HepG2 (cell line): ENCODE measurements at regions not wholly inside any gene's neighbourhood (a gene's known extent, or its start where the extent isn't known, plus 50 kb on each side); places are given as distances from the start of the nearest gene placed in this dataset.

Experiments used
- ATAC-seq: fragments of 200-7000 bp; cut with Tn5 transposase; 3 replicates; pipeline ENCODE4 v1.9.1; 2020; ENCODE audit warnings: mild to moderate bottlenecking, moderate library complexity
- BruUV-seq: library from RNA; stranded (reverse); fragments of 400-500 nt; replicated peaks from 2 replicates; lab custom pipeline; 2021; lab: Mats Ljungman, UMichigan
- CTCF ChIA-PET: fragments of 300-600 bp; formaldehyde crosslinking; extraction: SDS; loops from one replicate; lab custom pipeline; 2021; ENCODE audit warnings: low total read pairs, inconsistent platforms, low intra/inter-chr PET ratio; lab: Yijun Ruan, JAX
- POLR2A ChIA-PET: fragments of 350-600 bp; sonication (Branson Sonifier 250); formaldehyde crosslinking; loops from one replicate; lab custom pipeline; 2020; ENCODE audit warnings: antibody characterized with exemption, inconsistent platforms; lab: Yijun Ruan, JAX
- DNase-seq: peaks from one replicate; pipeline ENCODE4 v3.0.0-alpha.2; 2015; ENCODE audit warnings: low spot score
- FAIRE-seq: peaks from 3 replicates; lab custom pipeline; 2011; peaks lifted over from hg19 to GRCh38; lab: Jason Lieb, UNC
- H2AFZ ChIP-seq: one replicate; pipeline ENCODE4 v1.6.1; 2011; ENCODE audit warnings: low read length, inconsistent platforms
- H3K27ac ChIP-seq: fragments of 300-600 bp; 3 replicates; pipeline ENCODE4 v1.8.0; 2011; ENCODE audit warnings: mixed run types, mild to moderate bottlenecking, mixed read lengths, low read length, inconsistent platforms; ENCODE audit not compliant: insufficient read depth; ENCODE audit errors: extremely low read length
- H3K27me3 ChIP-seq, 2 experiments: fragments of 200-600 bp in 1 of 2; 2 replicates in 1 of 2; 3 replicates in 1 of 2; pipeline versions ENCODE4 v1.6.0 to v1.8.0; 2011; ENCODE audit warnings: low read length in 2 of 2, mild to moderate bottlenecking in 2 of 2, moderate library complexity in 2 of 2, inconsistent platforms in 1 of 2; ENCODE audit not compliant: insufficient read depth in 2 of 2, control insufficient read depth in 1 of 2
- H3K36me3 ChIP-seq, 2 experiments: fragments of 200-600 bp in 1 of 2; replicated peaks in 1 of 2; 2 replicates in 1 of 2; 3 replicates in 1 of 2; pipeline versions ENCODE4 v1.5.1 to v1.8.0; 2011; ENCODE audit warnings: low read length in 2 of 2, inconsistent platforms in 1 of 2; ENCODE audit not compliant: insufficient read depth in 2 of 2, control insufficient read depth in 1 of 2
- H3K4me1 ChIP-seq: 2 replicates; pipeline ENCODE4 v1.5.1; 2012; ENCODE audit warnings: low read length, inconsistent platforms; ENCODE audit not compliant: insufficient read depth
- H3K4me2 ChIP-seq: 2 replicates; pipeline ENCODE4 v1.6.0; 2011; ENCODE audit warnings: low read depth, low read length, inconsistent platforms
- H3K4me3 ChIP-seq, 3 experiments: fragments of 200-600 bp in 1 of 3; sonication (generic), shearing (Covaris generic) in 1 of 3; replicated peaks in 1 of 3; 2 replicates each; pipeline ENCODE4 v1.5.1; 2011 to 2016; ENCODE audit warnings: low read length in 3 of 3, inconsistent platforms in 2 of 3, low read depth in 2 of 3, mild to moderate bottlenecking in 2 of 3, control low read depth in 1 of 3, mixed read lengths in 1 of 3; ENCODE audit not compliant: insufficient read depth in 1 of 3
- H3K79me2 ChIP-seq: one replicate; pipeline ENCODE4 v1.6.1; 2011; ENCODE audit warnings: low read length, inconsistent platforms; ENCODE audit not compliant: insufficient read depth
- H3K9ac ChIP-seq: 2 replicates; pipeline ENCODE4 v1.6.0; 2011; ENCODE audit warnings: mild to moderate bottlenecking, low read depth, low read length, inconsistent platforms; ENCODE audit not compliant: insufficient read depth
- H3K9me3 ChIP-seq: 2 replicates; pipeline ENCODE4 v1.5.1; 2012; ENCODE audit warnings: mild to moderate bottlenecking, low read length
- H4K20me1 ChIP-seq: 2 replicates; pipeline ENCODE4 v1.6.0; 2011; ENCODE audit warnings: inconsistent platforms, mild to moderate bottlenecking, low read length, moderate library complexity; ENCODE audit not compliant: insufficient read depth
- GFI1 ChIP-seq: sonication (generic); formaldehyde crosslinking; IDR thresholded peaks from 2 replicates; pipeline ENCODE4 v1.5.0; 2020; ENCODE audit warnings: missing genetic modification reagents, mild to moderate bottlenecking, borderline replicate concordance
- HNF4A ChIP-seq: sonication (generic); formaldehyde crosslinking; IDR thresholded peaks from 2 replicates; pipeline ENCODE4 v1.4.0; 2020; ENCODE audit warnings: missing genetic modification reagents
- JUND ChIP-seq: sonication (generic); formaldehyde crosslinking; IDR thresholded peaks from 2 replicates; pipeline ENCODE4 v1.8.0; 2022; ENCODE audit warnings: mild to moderate bottlenecking, missing genetic modification reagents
- KLF16 ChIP-seq, 2 experiments: sonication (generic) in 1 of 2; formaldehyde crosslinking in 1 of 2; IDR thresholded peaks; 2 replicates each; pipeline versions ENCODE4 v1.6.1 to v1.8.0; 2016 to 2023; ENCODE audit warnings: missing genetic modification reagents in 2 of 2, missing compliant biosample characterization in 1 of 2
- MLLT10 ChIP-seq: sonication (generic); formaldehyde crosslinking; IDR thresholded peaks from 2 replicates; pipeline ENCODE4 v1.4.0; 2020; ENCODE audit warnings: missing genetic modification reagents
- NFRKB ChIP-seq: fragments of 450-650 bp; IDR thresholded peaks from 2 replicates; pipeline ENCODE4 v1.6.1; 2017
- NKX3-1 ChIP-seq: sonication (generic); formaldehyde crosslinking; IDR thresholded peaks from 2 replicates; pipeline ENCODE4 v1.5.0; 2020; ENCODE audit warnings: missing genetic modification reagents
- NR1H2 ChIP-seq: sonication (generic); formaldehyde crosslinking; IDR thresholded peaks from 2 replicates; pipeline ENCODE4 v1.8.1; 2022; ENCODE audit warnings: low read depth, missing genetic modification reagents, borderline replicate concordance
- SRSF1 ChIP-seq: fragments of 200-400 bp; formaldehyde crosslinking; optimal IDR thresholded peaks from 2 replicates; pipeline ENCODE3; 2017; ENCODE audit warnings: mild to moderate bottlenecking, low read depth, low read length, moderate library complexity
- SSRP1 ChIP-seq: IDR thresholded peaks from 2 replicates; pipeline ENCODE4 v1.6.1; 2016; ENCODE audit warnings: control low read depth
- ZBTB21 ChIP-seq: sonication (generic); formaldehyde crosslinking; IDR thresholded peaks from 2 replicates; pipeline ENCODE4 v1.4.0; 2020; ENCODE audit warnings: missing genetic modification reagents
- ZBTB7B ChIP-seq: sonication (generic); formaldehyde crosslinking; IDR thresholded peaks from 2 replicates; pipeline ENCODE4 v1.4.0; 2020; ENCODE audit warnings: missing genetic modification reagents
- ZNF224 ChIP-seq: sonication (generic); formaldehyde crosslinking; IDR thresholded peaks from 2 replicates; pipeline ENCODE4 v1.5.0; 2020; ENCODE audit warnings: mild to moderate bottlenecking, missing genetic modification reagents
- ZNF337 ChIP-seq: sonication (generic); formaldehyde crosslinking; IDR thresholded peaks from 2 replicates; pipeline ENCODE4 v1.5.1; 2020; ENCODE audit warnings: missing genetic modification reagents, low read depth, mild to moderate bottlenecking, borderline replicate concordance
- ZNF7 ChIP-seq: IDR thresholded peaks from 2 replicates; pipeline ENCODE4 v1.6.1; 2016; ENCODE audit warnings: missing biosample characterization, missing genetic modification reagents
- ZNF713 ChIP-seq: sonication (generic); formaldehyde crosslinking; IDR thresholded peaks from 2 replicates; pipeline ENCODE4 v1.4.0; 2020; ENCODE audit warnings: mild to moderate bottlenecking, missing genetic modification reagents
- WGBS: methylation state at CpG from one replicate; pipeline ENCODE4 v1.1.6; 2017; ENCODE audit warnings: low lambda C conversion rate; 5-methylcytosine and 5-hydroxymethylcytosine counted together
- in situ Hi-C: cut with HindIII; loops from 2 replicates; pipeline ENCODE4 v1.10.0; 2017; ENCODE audit warnings: low pct_unique_long_range_greater_than_20kb; ENCODE audit not compliant: extremely low pct_ligation_motif_present
- intact Hi-C: fragments of 100-400 bp; cut with micrococcal nuclease; formaldehyde crosslinking; loops from one replicate; pipeline ENCODE4 v1.10.0; 2022; ENCODE audit not compliant: unreplicated experiment
- TF ChIP-seq, protein P1 (sequence below): sonication (generic); formaldehyde crosslinking; IDR thresholded peaks from 2 replicates; pipeline ENCODE4 v1.8.0; 2022; ENCODE audit warnings: mild to moderate bottlenecking, missing genetic modification reagents; ENCODE audit not compliant: insufficient replicate concordance
- TF ChIP-seq, protein P2 (sequence below): sonication (generic); formaldehyde crosslinking; IDR thresholded peaks from 2 replicates; pipeline ENCODE4 v1.4.0; 2020; ENCODE audit warnings: missing genetic modification reagents, low read depth, mild to moderate bottlenecking, borderline replicate concordance
- TF ChIP-seq, protein P3 (sequence below): sonication (generic); formaldehyde crosslinking; IDR thresholded peaks from 2 replicates; pipeline ENCODE4 v1.4.0; 2020; ENCODE audit warnings: mild to moderate bottlenecking, low read depth, missing genetic modification reagents

DNA sequence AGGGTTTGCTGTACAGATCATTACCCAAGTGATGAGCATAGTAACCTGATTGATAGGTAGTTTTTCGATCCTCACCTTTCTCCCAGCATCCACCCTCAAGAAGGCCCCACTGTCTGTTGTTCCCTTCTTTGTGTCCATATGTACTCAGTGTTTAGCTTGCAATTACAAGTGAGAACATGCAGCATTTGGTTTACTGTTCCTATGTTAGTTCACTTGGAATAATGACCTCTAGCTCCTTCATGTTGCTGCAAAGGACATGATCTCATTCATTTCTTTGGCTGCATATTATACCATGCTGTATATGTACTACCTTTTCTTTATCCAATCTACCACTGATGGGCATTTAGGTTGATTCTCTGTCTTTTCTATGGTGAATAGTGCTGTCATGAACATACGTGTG is 181.6 kb upstream of the FOXG1 start (continued):
- no peak for TF ChIP-seq ZNF7 (CRISPR knock-in tag)

DNA sequence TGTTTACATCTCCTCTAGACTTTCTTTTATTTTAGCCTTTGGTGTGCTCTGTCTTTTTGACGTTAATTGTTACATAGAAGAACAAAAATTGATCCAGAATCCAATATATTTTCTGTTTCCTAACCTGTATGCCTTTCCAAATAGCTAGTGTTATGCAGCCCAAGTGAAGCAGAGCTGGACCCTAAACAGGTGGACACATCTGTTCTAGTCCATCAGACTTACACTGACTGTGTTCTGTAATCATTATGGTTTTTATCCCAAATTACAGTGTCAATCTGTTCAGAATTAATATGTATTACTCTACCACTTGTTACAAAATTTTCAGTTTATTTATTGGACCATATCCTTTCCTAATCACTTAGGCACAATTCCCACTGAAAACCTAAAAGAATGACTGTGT is 176.8 kb upstream of the FOXG1 start:
- Histone ChIP-seq H3K9me3 (peaks cover 89% of the 10 kb centered on the region), H3K27me3 (no peaks in the 10 kb centered on the region), H4K20me1 (no peaks in the 10 kb centered on the region), H2AFZ (no peak overlapping the region), H3K4me3 (no peak overlapping the region), H3K79me2 (no peaks in the 10 kb centered on the region), H3K27ac (no peak overlapping the region), H3K36me3 (no peaks in the 10 kb centered on the region), H3K9ac (no peak overlapping the region), H3K4me1 (no peaks in the 10 kb centered on the region), H3K4me2 (no peak overlapping the region)
- no TSS peak for BruUV-seq
- ATAC-seq (no peak), FAIRE-seq (no peak), DNase-seq (no peak)
- POLR2A ChIA-PET: no interaction called here
- 0% methylated on average over 1 of the region's 1 CpG for WGBS
- TF ChIP-seq, protein P1, sequence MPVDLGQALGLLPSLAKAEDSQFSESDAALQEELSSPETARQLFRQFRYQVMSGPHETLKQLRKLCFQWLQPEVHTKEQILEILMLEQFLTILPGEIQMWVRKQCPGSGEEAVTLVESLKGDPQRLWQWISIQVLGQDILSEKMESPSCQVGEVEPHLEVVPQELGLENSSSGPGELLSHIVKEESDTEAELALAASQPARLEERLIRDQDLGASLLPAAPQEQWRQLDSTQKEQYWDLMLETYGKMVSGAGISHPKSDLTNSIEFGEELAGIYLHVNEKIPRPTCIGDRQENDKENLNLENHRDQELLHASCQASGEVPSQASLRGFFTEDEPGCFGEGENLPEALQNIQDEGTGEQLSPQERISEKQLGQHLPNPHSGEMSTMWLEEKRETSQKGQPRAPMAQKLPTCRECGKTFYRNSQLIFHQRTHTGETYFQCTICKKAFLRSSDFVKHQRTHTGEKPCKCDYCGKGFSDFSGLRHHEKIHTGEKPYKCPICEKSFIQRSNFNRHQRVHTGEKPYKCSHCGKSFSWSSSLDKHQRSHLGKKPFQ (CRISPR knock-in tag): no peak
- TF ChIP-seq JUND (CRISPR knock-in tag): no peak
- no peak for TF ChIP-seq SSRP1 (CRISPR knock-in tag)
- no peak for TF ChIP-seq NFRKB
- no peak for TF ChIP-seq GFI1
- TF ChIP-seq HNF4A (CRISPR knock-in tag): no peak
- no peak for TF ChIP-seq NR1H2 (CRISPR knock-in tag)
- TF ChIP-seq NKX3-1: no peak
- TF ChIP-seq, protein P2, sequence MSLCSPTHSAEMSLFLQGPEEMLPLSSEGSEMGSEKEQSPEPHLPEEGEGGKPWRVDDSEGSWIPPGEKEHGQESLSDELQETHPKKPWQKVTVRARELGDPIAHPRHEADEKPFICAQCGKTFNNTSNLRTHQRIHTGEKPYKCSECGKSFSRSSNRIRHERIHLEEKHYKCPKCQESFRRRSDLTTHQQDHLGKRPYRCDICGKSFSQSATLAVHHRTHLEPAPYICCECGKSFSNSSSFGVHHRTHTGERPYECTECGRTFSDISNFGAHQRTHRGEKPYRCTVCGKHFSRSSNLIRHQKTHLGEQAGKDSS (CRISPR knock-in tag): no peak
- TF ChIP-seq ZBTB21 (CRISPR knock-in tag): no peak
- TF ChIP-seq ZBTB7B (CRISPR knock-in tag): no peak
- TF ChIP-seq ZNF337: no peak
- TF ChIP-seq SRSF1: no peak
- TF ChIP-seq, protein P3, sequence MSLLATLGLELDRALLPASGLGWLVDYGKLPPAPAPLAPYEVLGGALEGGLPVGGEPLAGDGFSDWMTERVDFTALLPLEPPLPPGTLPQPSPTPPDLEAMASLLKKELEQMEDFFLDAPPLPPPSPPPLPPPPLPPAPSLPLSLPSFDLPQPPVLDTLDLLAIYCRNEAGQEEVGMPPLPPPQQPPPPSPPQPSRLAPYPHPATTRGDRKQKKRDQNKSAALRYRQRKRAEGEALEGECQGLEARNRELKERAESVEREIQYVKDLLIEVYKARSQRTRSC (CRISPR knock-in tag): no peak
- no peak for TF ChIP-seq ZNF224 (CRISPR knock-in tag)
- no peak for TF ChIP-seq MLLT10 (CRISPR knock-in tag)
- no peak for TF ChIP-seq KLF16 (CRISPR knock-in tag; IDR thresholded peaks at IDR 0.05)
- TF ChIP-seq ZNF713 (CRISPR knock-in tag): no peak
- intact Hi-C loops (no loop called here), in situ Hi-C loops (no loop called here)
- CTCF ChIA-PET: no interaction called here
